ENCODE measurements at regions not wholly inside any gene's neighbourhood (a gene's known extent, or its start where the extent isn't known, plus 50 kb on each side); places are given as distances from the start of the nearest gene placed in this dataset.

GRCh38 chr4:179631321-179631720, 2189.1 kb upstream of the AGA start:
- Histone ChIP-seq H3K36me3 (ENCODE audit: insufficient read depth, low read length) (no peaks in the 10 kb centered on the region), H3K9me3 (ENCODE audit: low read length) (no peaks in the 10 kb centered on the region)

DNA sequence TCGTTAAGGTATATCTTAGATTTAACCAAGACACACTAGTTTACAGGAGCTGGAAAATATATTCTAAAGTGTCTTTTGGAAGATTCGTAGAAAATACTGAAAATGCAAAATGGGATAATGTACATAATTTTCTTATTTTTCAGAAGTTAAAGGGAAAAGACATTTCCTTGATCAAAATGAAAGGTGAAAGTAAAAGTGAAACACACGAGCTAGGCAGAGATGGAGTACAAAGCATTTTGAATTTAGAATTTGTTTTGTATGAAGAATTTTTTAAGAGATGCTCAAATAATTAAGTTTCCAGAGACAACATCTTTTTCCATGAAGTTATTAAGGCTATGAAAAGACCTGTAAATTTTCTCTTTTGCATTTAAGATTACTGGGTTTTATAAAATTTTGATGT, 2192.6 kb upstream of the AGA start:
- no peaks in the 10 kb centered on the region for H3K9me2 ChIP-seq (replicated peaks; ENCODE audit: insufficient read depth, low read length)
- no peaks in the 10 kb centered on the region for H4K20me1 ChIP-seq (ENCODE audit: insufficient read depth, low read depth, low read length)
- no peaks in the 10 kb centered on the region for H3K9me3 ChIP-seq (ENCODE audit: low read length)
- no peak overlapping the region for H3K27ac ChIP-seq (ENCODE audit: low read length)
- H3K4me1 ChIP-seq (ENCODE audit: low read length): no peaks in the 10 kb centered on the region
- no peak overlapping the region for H2AFZ ChIP-seq (ENCODE audit: low read length)
- no peaks in the 10 kb centered on the region for H3K27me3 ChIP-seq (ENCODE audit: low read length)
- H3K79me2 ChIP-seq (ENCODE audit: low read length): no peaks in the 10 kb centered on the region
- no peak overlapping the region for H3K4me3 ChIP-seq (ENCODE audit: low read length)
- H3K9ac ChIP-seq (ENCODE audit: low read length): no peak overlapping the region
- H3K4me2 ChIP-seq (ENCODE audit: low read depth, low read length, poor library complexity, severe bottlenecking): no peak overlapping the region
- no peak for DNase-seq
- H3K36me3 ChIP-seq (ENCODE audit: insufficient read depth, low read length): no peaks in the 10 kb centered on the region

More at GRCh38 chr4:179631321-179631720, 2189.1 kb upstream of the AGA start:
- no peaks in the 10 kb centered on the region for H3K79me2 ChIP-seq (ENCODE audit: low read length)
- H4K20me1 ChIP-seq (ENCODE audit: insufficient read depth, low read depth, low read length): no peaks in the 10 kb centered on the region
- no peak overlapping the region for H3K4me3 ChIP-seq (ENCODE audit: low read length)
- H2AFZ ChIP-seq (ENCODE audit: low read length): no peak overlapping the region
- no peak overlapping the region for H3K4me2 ChIP-seq (ENCODE audit: low read depth, low read length, poor library complexity, severe bottlenecking)
- no peaks in the 10 kb centered on the region for H3K9me2 ChIP-seq (replicated peaks; ENCODE audit: insufficient read depth, low read length)
- H3K27me3 ChIP-seq (ENCODE audit: low read length): no peaks in the 10 kb centered on the region
- no peaks in the 10 kb centered on the region for H3K4me1 ChIP-seq (ENCODE audit: low read length)
- no peak overlapping the region for H3K9ac ChIP-seq (ENCODE audit: low read length)
- DNase-seq: no peak
- H3K27ac ChIP-seq (ENCODE audit: low read length): no peak overlapping the region

GRCh38 chr4:179662522-179662921, 2220.3 kb upstream of the AGA start:
- Histone ChIP-seq H2AFZ (ENCODE audit: low read length) (no peak overlapping the region), H3K9ac (ENCODE audit: low read length) (no peak overlapping the region), H3K4me3 (ENCODE audit: low read length) (no peak overlapping the region), H3K9me2 (replicated peaks; ENCODE audit: insufficient read depth, low read length) (no peaks in the 10 kb centered on the region), H3K36me3 (ENCODE audit: insufficient read depth, low read length) (no peaks in the 10 kb centered on the region), H3K9me3 (ENCODE audit: low read length) (no peaks in the 10 kb centered on the region), H3K27ac (ENCODE audit: low read length) (no peak overlapping the region), H3K79me2 (ENCODE audit: low read length) (no peaks in the 10 kb centered on the region), H3K4me2 (ENCODE audit: low read depth, low read length, poor library complexity, severe bottlenecking) (no peak overlapping the region), H3K27me3 (ENCODE audit: low read length) (no peaks in the 10 kb centered on the region), H3K4me1 (ENCODE audit: low read length) (no peaks in the 10 kb centered on the region), H4K20me1 (ENCODE audit: insufficient read depth, low read depth, low read length) (no peaks in the 10 kb centered on the region)
- no peak for DNase-seq

- no peak overlapping the region for H3K27ac ChIP-seq (ENCODE audit: low read length)
- no peak overlapping the region for H3K9ac ChIP-seq (ENCODE audit: low read length)
- no peak overlapping the region for H2AFZ ChIP-seq (ENCODE audit: low read length)
- DNase-seq: no peak
- H3K4me1 ChIP-seq (ENCODE audit: low read length): no peaks in the 10 kb centered on the region
- no peak overlapping the region for H3K4me2 ChIP-seq (ENCODE audit: low read depth, low read length, poor library complexity, severe bottlenecking)
- no peaks in the 10 kb centered on the region for H3K9me3 ChIP-seq (ENCODE audit: low read length)
- no peaks in the 10 kb centered on the region for H3K79me2 ChIP-seq (ENCODE audit: low read length)
- no peak overlapping the region for H3K4me3 ChIP-seq (ENCODE audit: low read length)
- H3K27me3 ChIP-seq (ENCODE audit: low read length): no peaks in the 10 kb centered on the region
- no peaks in the 10 kb centered on the region for H4K20me1 ChIP-seq (ENCODE audit: insufficient read depth, low read depth, low read length)
- H3K9me2 ChIP-seq (replicated peaks; ENCODE audit: insufficient read depth, low read length): no peaks in the 10 kb centered on the region
- H3K36me3 ChIP-seq (ENCODE audit: insufficient read depth, low read length): no peaks in the 10 kb centered on the region
Observed at GRCh38 chr4:179663641-179664429, 2221.6 kb upstream of the AGA start.

DNA sequence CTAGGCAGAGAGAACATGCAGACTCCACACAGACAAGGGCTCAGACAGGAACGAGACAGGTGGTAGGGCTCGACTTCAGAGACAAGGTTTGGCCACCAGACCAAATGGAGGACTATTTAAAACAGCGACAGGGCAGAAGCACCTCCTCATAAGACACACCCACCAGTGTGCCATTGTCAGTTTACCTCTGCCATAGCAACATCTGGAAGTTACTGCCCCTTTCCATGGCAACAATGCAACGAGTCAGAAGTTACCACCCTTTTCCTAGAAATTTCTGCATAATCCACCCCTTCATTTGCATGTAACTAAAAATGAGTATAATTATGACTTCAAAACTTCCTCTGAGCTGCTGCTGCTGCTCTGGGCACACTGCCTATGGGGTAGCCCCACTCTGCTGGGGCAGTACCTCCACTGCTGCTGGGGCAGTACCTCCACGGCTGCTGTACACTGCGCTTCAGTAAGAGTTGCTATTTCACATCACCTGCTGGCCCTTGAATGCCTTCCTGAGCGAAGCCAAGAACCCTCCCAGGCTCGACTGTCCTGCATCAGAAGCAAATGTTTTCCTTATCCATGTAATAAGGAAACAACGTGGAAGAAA, 2222.3 kb upstream of the AGA start:
- no peaks in the 10 kb centered on the region for H3K27me3 ChIP-seq (ENCODE audit: low read length)

GRCh38 chr4:179666226-179666625, 2224.0 kb upstream of the AGA start:
- Histone ChIP-seq H3K4me2 (ENCODE audit: low read depth, low read length, poor library complexity, severe bottlenecking) (no peak overlapping the region), H3K27ac (ENCODE audit: low read length) (no peak overlapping the region), H3K9me2 (replicated peaks; ENCODE audit: insufficient read depth, low read length) (no peaks in the 10 kb centered on the region), H3K4me3 (ENCODE audit: low read length) (no peak overlapping the region), H3K79me2 (ENCODE audit: low read length) (no peaks in the 10 kb centered on the region), H3K9me3 (ENCODE audit: low read length) (no peaks in the 10 kb centered on the region), H3K27me3 (ENCODE audit: low read length) (no peaks in the 10 kb centered on the region), H3K36me3 (ENCODE audit: insufficient read depth, low read length) (no peaks in the 10 kb centered on the region), H3K4me1 (ENCODE audit: low read length) (no peaks in the 10 kb centered on the region), H3K9ac (ENCODE audit: low read length) (no peak overlapping the region), H2AFZ (ENCODE audit: low read length) (no peak overlapping the region), H4K20me1 (ENCODE audit: insufficient read depth, low read depth, low read length) (no peaks in the 10 kb centered on the region)
- no peak for DNase-seq

More for the DNA sequence above, 2222.3 kb upstream of the AGA start:
- Histone ChIP-seq H3K4me1 (ENCODE audit: low read length) (no peaks in the 10 kb centered on the region), H3K79me2 (ENCODE audit: low read length) (no peaks in the 10 kb centered on the region), H3K4me2 (ENCODE audit: low read depth, low read length, poor library complexity, severe bottlenecking) (no peak overlapping the region), H4K20me1 (ENCODE audit: insufficient read depth, low read depth, low read length) (no peaks in the 10 kb centered on the region), H3K9me2 (replicated peaks; ENCODE audit: insufficient read depth, low read length) (no peaks in the 10 kb centered on the region), H3K9ac (ENCODE audit: low read length) (no peak overlapping the region), H3K4me3 (ENCODE audit: low read length) (no peak overlapping the region), H3K27ac (ENCODE audit: low read length) (no peak overlapping the region), H3K9me3 (ENCODE audit: low read length) (no peaks in the 10 kb centered on the region), H3K36me3 (ENCODE audit: insufficient read depth, low read length) (no peaks in the 10 kb centered on the region), H2AFZ (ENCODE audit: low read length) (no peak overlapping the region)
- no peak for DNase-seq

- H3K79me2 ChIP-seq (ENCODE audit: low read length): no peaks in the 10 kb centered on the region
- H3K4me2 ChIP-seq (ENCODE audit: low read depth, low read length, poor library complexity, severe bottlenecking): no peak overlapping the region
- H3K9me3 ChIP-seq (ENCODE audit: low read length): no peaks in the 10 kb centered on the region
- DNase-seq: no peak
- no peak overlapping the region for H3K9ac ChIP-seq (ENCODE audit: low read length)
- no peaks in the 10 kb centered on the region for H3K27me3 ChIP-seq (ENCODE audit: low read length)
- no peaks in the 10 kb centered on the region for H3K9me2 ChIP-seq (replicated peaks; ENCODE audit: insufficient read depth, low read length)
- no peak overlapping the region for H2AFZ ChIP-seq (ENCODE audit: low read length)
- no peaks in the 10 kb centered on the region for H3K36me3 ChIP-seq (ENCODE audit: insufficient read depth, low read length)
- no peaks in the 10 kb centered on the region for H4K20me1 ChIP-seq (ENCODE audit: insufficient read depth, low read depth, low read length)
- no peak overlapping the region for H3K4me3 ChIP-seq (ENCODE audit: low read length)
- H3K4me1 ChIP-seq (ENCODE audit: low read length): no peaks in the 10 kb centered on the region
- H3K27ac ChIP-seq (ENCODE audit: low read length): no peak overlapping the region
Observed at GRCh38 chr4:179671609-179672008, 2229.4 kb upstream of the AGA start.

GRCh38 chr4:179678093-179678814, 2236.0 kb upstream of the AGA start:
- no peaks in the 10 kb centered on the region for H4K20me1 ChIP-seq (ENCODE audit: insufficient read depth, low read depth, low read length)
- no peaks in the 10 kb centered on the region for H3K27me3 ChIP-seq (ENCODE audit: low read length)
- no peaks in the 10 kb centered on the region for H3K4me1 ChIP-seq (ENCODE audit: low read length)
- H3K9me3 ChIP-seq (ENCODE audit: low read length): no peaks in the 10 kb centered on the region
- DNase-seq: no peak
- no peak overlapping the region for H3K4me3 ChIP-seq (ENCODE audit: low read length)
- H3K27ac ChIP-seq (ENCODE audit: low read length): no peak overlapping the region
- no peaks in the 10 kb centered on the region for H3K79me2 ChIP-seq (ENCODE audit: low read length)
- H3K4me2 ChIP-seq (ENCODE audit: low read depth, low read length, poor library complexity, severe bottlenecking): no peak overlapping the region
- H3K9ac ChIP-seq (ENCODE audit: low read length): no peak overlapping the region
- H2AFZ ChIP-seq (ENCODE audit: low read length): no peak overlapping the region
- H3K36me3 ChIP-seq (ENCODE audit: insufficient read depth, low read length): no peaks in the 10 kb centered on the region
- H3K9me2 ChIP-seq (replicated peaks; ENCODE audit: insufficient read depth, low read length): no peaks in the 10 kb centered on the region
